SK-N-DZ (cell line): ENCODE measurements at regions not wholly inside any gene's neighbourhood (a gene's known extent, or its start where the extent isn't known, plus 50 kb on each side); places are given as distances from the start of the nearest gene placed in this dataset.
"Not testable (repeated sequence)": the region's sequence is repeated elsewhere in the genome, so short reads cannot be mapped to it uniquely, and the experiment has no call there.

Experiments
- DNase-seq: peaks from one replicate; pipeline ENCODE4 v3.0.0-alpha.2; 2015; ENCODE audit warnings: low spot score
- small RNA-seq, 2 experiments: library from RNA; depleted of rRNA; stranded (forward); fragments of <200 nt; gene quantifications; one replicate each; pipeline ENCODE3, GENCODE V24; 2014

DNA sequence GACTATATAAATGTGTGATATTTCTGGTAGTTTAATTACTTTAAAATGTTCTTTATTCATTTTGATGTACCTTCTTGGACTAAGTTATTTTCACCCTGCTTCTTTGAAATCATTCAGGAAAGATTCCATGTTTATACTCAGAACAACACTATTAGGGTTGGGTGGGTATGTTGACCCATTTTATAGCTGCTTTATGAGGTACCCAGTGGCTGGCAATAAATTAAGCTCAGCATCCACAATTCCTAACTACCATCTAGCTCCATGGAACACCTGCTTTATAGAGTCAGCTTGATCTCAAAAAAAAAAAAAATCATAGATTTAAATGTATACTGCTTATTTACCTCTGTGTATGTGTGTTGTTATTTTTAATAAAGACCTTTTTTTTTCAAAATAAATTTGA lies 78.9 kb upstream of the ZNF91 start:
- DNase-seq, result no peak

DNA sequence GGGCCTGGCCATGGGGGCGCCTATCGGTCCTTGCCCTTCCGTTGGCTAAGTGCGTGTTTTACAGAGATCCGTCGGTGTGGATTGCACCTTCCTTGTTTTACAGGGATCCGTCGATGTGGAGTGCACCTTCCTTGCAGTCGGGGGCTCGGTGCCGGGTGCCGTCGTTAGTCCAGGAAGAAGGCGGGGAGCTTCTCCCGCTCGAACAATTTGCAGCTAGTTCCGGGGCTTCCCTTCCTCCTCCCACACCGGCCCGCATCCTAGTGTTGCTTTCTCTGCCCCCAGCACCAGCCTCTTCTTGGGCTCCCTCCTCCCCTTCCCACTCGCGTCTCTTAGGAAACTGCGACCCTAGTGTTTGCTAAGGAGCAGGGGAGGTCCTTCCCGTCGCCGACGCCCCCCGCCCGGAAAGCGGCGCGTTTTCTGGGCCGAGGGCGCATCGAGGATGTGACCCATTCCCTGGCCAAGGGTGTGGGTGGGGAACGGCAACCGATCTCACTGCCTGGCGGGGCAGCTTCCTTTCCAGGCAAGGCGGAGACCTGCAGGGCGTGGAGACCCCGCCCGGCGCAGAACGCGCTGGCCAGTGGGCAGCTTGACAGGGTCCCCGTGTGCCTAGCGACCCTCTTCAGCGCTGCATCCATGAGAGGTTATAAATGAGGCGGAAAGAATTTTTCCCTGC lies 75.7 kb upstream of the ZNF91 start:
- DNase-seq, result peak; percentile 4

DNA sequence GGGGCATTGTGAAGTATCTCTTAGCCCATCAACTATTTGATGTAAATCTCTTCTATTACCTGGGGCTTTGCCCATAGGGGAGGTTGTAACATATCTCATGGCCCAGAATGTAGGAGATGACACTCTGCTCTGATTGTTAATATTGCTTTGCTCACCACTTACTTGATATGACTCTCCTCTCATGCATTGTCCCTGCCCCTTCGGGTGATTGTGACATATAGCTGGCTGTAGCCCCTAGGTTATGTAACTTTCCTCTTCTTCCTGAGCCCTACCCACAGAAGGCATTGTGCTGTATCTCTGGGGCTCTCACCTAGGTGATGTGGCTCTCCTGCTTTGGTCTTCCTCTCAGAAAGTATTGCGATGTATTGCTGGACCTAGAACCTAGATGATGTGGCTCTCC lies 69.1 kb upstream of the ZNF91 start:
- DNase-seq, result not testable (repeated sequence)

DNA sequence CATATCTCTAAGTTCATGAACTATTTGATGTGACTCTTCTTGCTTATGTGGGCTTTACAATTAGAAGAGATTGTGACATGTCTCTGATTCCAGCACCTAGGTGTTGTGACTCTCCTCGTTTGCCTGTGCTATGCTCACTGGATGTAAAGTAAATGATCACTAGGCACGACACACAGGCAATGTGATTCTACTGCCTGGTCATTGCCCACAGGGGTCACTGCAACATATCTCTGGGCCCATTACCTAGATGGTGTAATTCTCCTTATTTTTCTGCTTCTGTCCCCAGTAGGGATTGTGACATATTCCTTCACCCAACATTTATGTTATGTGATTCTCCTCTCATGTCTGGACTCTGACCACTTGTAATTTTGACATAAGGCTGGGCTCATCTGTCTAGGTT lies 65.8 kb upstream of the ZNF91 start:
- DNase-seq, result no peak

DNA sequence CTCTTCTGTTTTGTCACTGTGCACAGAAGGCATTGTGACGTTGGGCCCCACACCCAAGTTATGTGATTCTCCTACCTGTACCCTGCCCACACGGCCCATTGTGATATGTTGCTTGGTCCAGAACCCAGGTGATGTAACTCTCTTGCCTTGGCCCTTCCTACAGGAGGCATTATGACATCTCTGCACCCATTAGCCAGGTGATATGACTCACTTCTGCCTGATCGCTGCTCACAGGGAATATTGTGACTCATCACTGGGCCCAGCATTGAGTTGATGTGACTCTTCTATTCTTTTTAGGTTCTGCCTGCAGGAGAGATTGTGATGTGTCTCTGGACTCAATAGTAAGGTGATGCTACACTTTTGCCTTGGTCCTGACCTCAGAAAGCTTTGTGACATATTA lies 65.4 kb upstream of the ZNF91 start:
- DNase-seq, result no peak

Small RNAs in the stretch of these regions (small RNA-seq; reads per million reads assigned to genes)
- gene RPS27P29, result 0 reads per million in 2 experiments
